PFSK-1 (cell line): ENCODE measurements at regions not wholly inside any gene's neighbourhood (a gene's known extent, or its start where the extent isn't known, plus 50 kb on each side); places are given as distances from the start of the nearest gene placed in this dataset.

Experiments
- POLR2AphosphoS5 ChIP-seq: IDR thresholded peaks from 2 replicates; pipeline ENCODE4 v1.6.1; 2012; ENCODE audit warnings: low read depth, mild to moderate bottlenecking, control low read depth, low read length, moderate library complexity
- REST ChIP-seq, 2 experiments: IDR thresholded peaks; 2 replicates each; pipeline versions ENCODE4 v1.6.1 to v1.8.0; 2011 to 2012; ENCODE audit warnings: low read depth in 2 of 2, low read length in 2 of 2, control low read depth in 1 of 2, inconsistent platforms in 1 of 2, mild to moderate bottlenecking in 1 of 2, moderate library complexity in 1 of 2; ENCODE audit not compliant: insufficient read depth in 1 of 2
- TAF1 ChIP-seq: IDR thresholded peaks from 2 replicates; pipeline ENCODE4 v1.6.1; 2012; ENCODE audit warnings: low read length, control low read depth, borderline replicate concordance; ENCODE audit not compliant: insufficient read depth

GRCh38 chr5:58087905-58088304 lies 372.0 kb downstream of the PLK2 start:
- TF ChIP-seq REST (IDR thresholded peaks at IDR 0.05; ENCODE audit: insufficient read depth in 1 of 2, low read depth in 2 of 2, low read length in 2 of 2) (no peak), POLR2AphosphoS5 (no peak), TAF1 (no peak)
